ENCODE measurements at regions not wholly inside any gene's neighbourhood (a gene's known extent, or its start where the extent isn't known, plus 50 kb on each side); places are given as distances from the start of the nearest gene placed in this dataset.
"Not testable (repeated sequence)": the region's sequence is repeated elsewhere in the genome, so short reads cannot be mapped to it uniquely, and the experiment has no call there.

GRCh38 chr20:53663521-53663920 is 69.9 kb upstream of the ZNF217 start:
- DNase-seq, result not testable (repeated sequence)

- peak in 2 of 4 experiments; percentile 60 to 64 for DNase-seq
Observed at GRCh38 chr20:53662595-53662994, 69.0 kb upstream of the ZNF217 start.

- no peak for DNase-seq
Observed at GRCh38 chr20:53660947-53661381, 67.3 kb upstream of the ZNF217 start.

- DNase-seq, result peak in 2 of 4 experiments; percentile 22 to 51
Observed at GRCh38 chr20:53660078-53660909, 66.7 kb upstream of the ZNF217 start.

GRCh38 chr20:53658973-53659372 is 65.3 kb upstream of the ZNF217 start:
- DNase-seq, result no peak

- peak in 1 of 4 experiments; percentile 42 for DNase-seq
Observed at GRCh38 chr20:53658322-53658721, 64.7 kb upstream of the ZNF217 start.

GRCh38 chr20:53657732-53658131 is 64.1 kb upstream of the ZNF217 start:
- DNase-seq, result no peak

GRCh38 chr20:53657279-53657678 is 63.6 kb upstream of the ZNF217 start:
- peak in 3 of 4 experiments; percentile 20 to 61 (median 50) for DNase-seq

GRCh38 chr20:53656293-53657202 is 62.9 kb upstream of the ZNF217 start:
- peak in 2 of 4 experiments; percentile 71 to 75 for DNase-seq

GRCh38 chr20:53655625-53656292 is 62.1 kb upstream of the ZNF217 start:
- DNase-seq, result peak in 2 of 4 experiments; percentile 47 to 58

GRCh38 chr20:53654932-53655624 is 61.4 kb upstream of the ZNF217 start:
- peak; percentile 83 to 94 (median 89) for DNase-seq

GRCh38 chr20:53654521-53654920 is 60.9 kb upstream of the ZNF217 start:
- DNase-seq, result not testable (repeated sequence)

- DNase-seq, result peak; percentile 22 to 61 (median 52)
Observed at GRCh38 chr20:53652859-53653517, 59.3 kb upstream of the ZNF217 start.

- DNase-seq, result peak in 3 of 4 experiments; percentile 5 to 53 (median 40)
Observed at GRCh38 chr20:53652090-53652858, 58.6 kb upstream of the ZNF217 start.

- DNase-seq, result not testable (repeated sequence)
Observed at GRCh38 chr20:53649493-53649892, 55.9 kb upstream of the ZNF217 start.

- DNase-seq, result peak in 1 of 4 experiments; percentile 50
Observed at GRCh38 chr20:53647286-53647821, 53.7 kb upstream of the ZNF217 start.

GRCh38 chr20:53646550-53646949 is 52.9 kb upstream of the ZNF217 start:
- no peak for DNase-seq

- DNase-seq, result no peak
Observed at GRCh38 chr20:53645582-53645897, 51.9 kb upstream of the ZNF217 start.

GRCh38 chr20:53644108-53644507 is 50.5 kb upstream of the ZNF217 start:
- not testable (repeated sequence) for DNase-seq

All from suppressor macrophage (primary cell).